ENCODE measurements at regions not wholly inside any gene's neighbourhood (a gene's known extent, or its start where the extent isn't known, plus 50 kb on each side); places are given as distances from the start of the nearest gene placed in this dataset.

DNA sequence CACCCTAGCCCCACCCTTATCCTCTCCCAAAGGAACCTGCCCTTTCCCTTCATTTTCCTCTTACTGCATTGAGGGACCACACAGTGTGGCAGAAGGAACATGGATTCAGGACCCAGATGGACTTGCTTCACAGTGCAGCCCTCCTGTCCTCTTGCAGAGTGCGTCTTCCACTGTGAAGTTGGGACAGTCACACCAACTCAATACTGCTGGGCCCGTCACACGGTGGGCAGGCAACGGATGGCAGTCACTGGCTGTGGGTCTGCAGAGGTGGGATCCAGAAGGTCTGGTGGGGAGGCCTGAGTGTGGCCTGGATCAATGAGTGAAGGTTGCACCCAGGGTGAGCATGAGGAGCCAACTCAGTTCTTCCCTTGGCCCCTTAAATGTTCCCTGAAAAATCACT is 129.9 kb upstream of the B3GAT1 start:
- no peaks in the 10 kb centered on the region for H4K20me1 ChIP-seq (ENCODE audit: control insufficient read depth, insufficient read depth, low read length, poor library complexity, severe bottlenecking)
- ChIA-PET CTCF (no interaction called here), POLR2A (no interaction called here)
- no peak overlapping the region for H3K4me3 ChIP-seq (ENCODE audit: control extremely low read depth in 1 of 5, extremely low read depth in 1 of 5, insufficient read depth in 1 of 5, low read depth in 2 of 5, low read length in 4 of 5)
- H3K9ac ChIP-seq (ENCODE audit: low read length) = no peak overlapping the region
- no peak overlapping the region for H3K27ac ChIP-seq (ENCODE audit: low read length in 2 of 2)
- no peak overlapping the region for H3K27ac Mint-ChIP-seq
- H3K27me3 ChIP-seq (replicated peaks in 1 of 4; ENCODE audit: control extremely low read depth in 1 of 4, control insufficient read depth in 3 of 4, insufficient read depth in 4 of 4, low read length in 3 of 4) = peaks cover 0 to 3% (median 0%) of the 10 kb centered on the region in 4 experiments
- H3K4me1 ChIP-seq (ENCODE audit: control insufficient read depth in 2 of 2, insufficient read depth in 2 of 2, low read length in 2 of 2) = no peaks in the 10 kb centered on the region
- ATAC-seq (ENCODE audit: low read depth) (no peak), DNase-seq (no peak)
- peaks cover 0 to 15% (median 0%) of the 10 kb centered on the region in 3 donors for H3K9me3 ChIP-seq (ENCODE audit: control extremely low read depth in 1 of 3, control insufficient read depth in 2 of 3, insufficient read depth in 1 of 3, low read length in 2 of 3)
- peaks cover 13% of the 10 kb centered on the region for H3K27me3 Mint-ChIP-seq
- no peaks in the 10 kb centered on the region for H3K9me3 Mint-ChIP-seq (ENCODE audit: insufficient read depth)
- peaks cover 2% of the 10 kb centered on the region for H3K4me1 Mint-ChIP-seq
- TF ChIP-seq EZH2 (IDR thresholded peaks at IDR 0.05; ENCODE audit: borderline replicate concordance, insufficient read depth, low read depth, low read length, poor library complexity, severe bottlenecking) = no peak
- TF ChIP-seq, protein P1, sequence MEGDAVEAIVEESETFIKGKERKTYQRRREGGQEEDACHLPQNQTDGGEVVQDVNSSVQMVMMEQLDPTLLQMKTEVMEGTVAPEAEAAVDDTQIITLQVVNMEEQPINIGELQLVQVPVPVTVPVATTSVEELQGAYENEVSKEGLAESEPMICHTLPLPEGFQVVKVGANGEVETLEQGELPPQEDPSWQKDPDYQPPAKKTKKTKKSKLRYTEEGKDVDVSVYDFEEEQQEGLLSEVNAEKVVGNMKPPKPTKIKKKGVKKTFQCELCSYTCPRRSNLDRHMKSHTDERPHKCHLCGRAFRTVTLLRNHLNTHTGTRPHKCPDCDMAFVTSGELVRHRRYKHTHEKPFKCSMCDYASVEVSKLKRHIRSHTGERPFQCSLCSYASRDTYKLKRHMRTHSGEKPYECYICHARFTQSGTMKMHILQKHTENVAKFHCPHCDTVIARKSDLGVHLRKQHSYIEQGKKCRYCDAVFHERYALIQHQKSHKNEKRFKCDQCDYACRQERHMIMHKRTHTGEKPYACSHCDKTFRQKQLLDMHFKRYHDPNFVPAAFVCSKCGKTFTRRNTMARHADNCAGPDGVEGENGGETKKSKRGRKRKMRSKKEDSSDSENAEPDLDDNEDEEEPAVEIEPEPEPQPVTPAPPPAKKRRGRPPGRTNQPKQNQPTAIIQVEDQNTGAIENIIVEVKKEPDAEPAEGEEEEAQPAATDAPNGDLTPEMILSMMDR (IDR thresholded peaks at IDR 0.05) = no peak
- no peak overlapping the region for H2AFZ ChIP-seq (ENCODE audit: insufficient read depth, low read depth, low read length, poor library complexity, severe bottlenecking)
- 93% methylated on average over 4 of the region's 4 CpGs for WGBS (ENCODE audit: insufficient coverage)
- intact Hi-C loops (cut with micrococcal nuclease) = no loop called here
- H3K36me3 ChIP-seq (replicated peaks in 1 of 2; ENCODE audit: control extremely low read depth in 1 of 2, control insufficient read depth in 1 of 2, extremely low read depth in 1 of 2, insufficient read depth in 2 of 2, low read length in 1 of 2) = no peaks in the 10 kb centered on the region
- no peak overlapping the region for H3K4me2 ChIP-seq (replicated peaks; ENCODE audit: low read depth, low read length, poor library complexity, severe bottlenecking)
- no peaks in the 10 kb centered on the region for H3K79me2 ChIP-seq (ENCODE audit: control insufficient read depth, insufficient read depth, low read length)
- no peak overlapping the region for H3K4me3 Mint-ChIP-seq

DNA sequence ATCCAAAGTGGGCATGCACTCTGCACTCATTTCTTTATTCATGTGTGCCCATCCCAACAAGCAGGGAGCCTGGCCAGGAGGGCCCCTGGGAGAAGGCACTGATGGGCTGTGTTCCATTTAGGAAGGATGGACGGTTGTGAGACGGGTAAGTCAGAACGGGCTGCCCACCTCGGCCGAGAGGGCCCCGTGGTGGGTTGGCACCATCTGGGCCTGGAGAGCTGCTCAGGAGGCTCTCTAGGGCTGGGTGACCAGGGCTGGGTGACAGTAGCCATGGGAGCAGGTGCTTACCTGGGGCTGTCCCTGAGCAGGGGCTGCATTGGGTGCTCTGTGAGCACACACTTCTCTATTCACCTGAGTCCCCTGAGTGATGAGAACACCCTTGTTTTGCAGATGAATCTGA is 129.3 kb upstream of the B3GAT1 start:
- Mint-ChIP-seq H3K27ac (no peak overlapping the region), H3K27me3 (peaks cover 13% of the 10 kb centered on the region), H3K9me3 (ENCODE audit: insufficient read depth) (no peaks in the 10 kb centered on the region), H3K4me3 (no peak overlapping the region), H3K4me1 (peaks cover 2% of the 10 kb centered on the region)
- DNase-seq = no peak
- TF ChIP-seq, protein P1 (IDR thresholded peaks at IDR 0.05) = no peak
- TF ChIP-seq EZH2 (IDR thresholded peaks at IDR 0.05; ENCODE audit: borderline replicate concordance, insufficient read depth, low read depth, low read length, poor library complexity, severe bottlenecking) = no peak
- H3K27ac ChIP-seq (ENCODE audit: low read length in 2 of 2) = no peak overlapping the region
- no peak for ATAC-seq (ENCODE audit: low read depth)
- peaks cover 0 to 15% (median 0%) of the 10 kb centered on the region in 3 donors for H3K9me3 ChIP-seq (ENCODE audit: control extremely low read depth in 1 of 3, control insufficient read depth in 2 of 3, insufficient read depth in 1 of 3, low read length in 2 of 3)
- WGBS (ENCODE audit: insufficient coverage) = 82% methylated on average over 6 of the region's 6 CpGs
- intact Hi-C loops (cut with micrococcal nuclease) = no loop called here
- peaks cover 0 to 3% (median 0%) of the 10 kb centered on the region in 4 experiments for H3K27me3 ChIP-seq (replicated peaks in 1 of 4; ENCODE audit: control extremely low read depth in 1 of 4, control insufficient read depth in 3 of 4, insufficient read depth in 4 of 4, low read length in 3 of 4)
- ChIA-PET CTCF (no interaction called here), POLR2A (no interaction called here)
- H2AFZ ChIP-seq (ENCODE audit: insufficient read depth, low read depth, low read length, poor library complexity, severe bottlenecking) = no peak overlapping the region
- H3K9ac ChIP-seq (ENCODE audit: low read length) = no peak overlapping the region
- no peak overlapping the region for H3K4me3 ChIP-seq (ENCODE audit: control extremely low read depth in 1 of 5, extremely low read depth in 1 of 5, insufficient read depth in 1 of 5, low read depth in 2 of 5, low read length in 4 of 5)
- no peak overlapping the region for H3K4me2 ChIP-seq (replicated peaks; ENCODE audit: low read depth, low read length, poor library complexity, severe bottlenecking)
- no peaks in the 10 kb centered on the region for H3K4me1 ChIP-seq (ENCODE audit: control insufficient read depth in 2 of 2, insufficient read depth in 2 of 2, low read length in 2 of 2)
- H4K20me1 ChIP-seq (ENCODE audit: control insufficient read depth, insufficient read depth, low read length, poor library complexity, severe bottlenecking) = no peaks in the 10 kb centered on the region
- H3K36me3 ChIP-seq (replicated peaks in 1 of 2; ENCODE audit: control extremely low read depth in 1 of 2, control insufficient read depth in 1 of 2, extremely low read depth in 1 of 2, insufficient read depth in 2 of 2, low read length in 1 of 2) = no peaks in the 10 kb centered on the region
- H3K79me2 ChIP-seq (ENCODE audit: control insufficient read depth, insufficient read depth, low read length) = no peaks in the 10 kb centered on the region
